Occipital lobe (tissue), 1 donor: ENCODE measurements at regions not wholly inside any gene's neighbourhood (a gene's known extent, or its start where the extent isn't known, plus 50 kb on each side); places are given as distances from the start of the nearest gene placed in this dataset.
"Not testable (repeated sequence)": the region's sequence is repeated elsewhere in the genome, so short reads cannot be mapped to it uniquely, and the experiment has no call there.

Source experiments
- DNase-seq: peaks from one replicate; lab custom pipeline; 2025; lab: John Stamatoyannopoulos, UW

GRCh38 chr7:52779004-52779403 is 256.4 kb upstream of the POM121L12 start:
- DNase-seq, result no peak

- no peak for DNase-seq
Observed at GRCh38 chr7:52777051-52777822, 258.2 kb upstream of the POM121L12 start.

GRCh38 chr7:52775876-52776275 is 259.6 kb upstream of the POM121L12 start:
- DNase-seq, result no peak

GRCh38 chr7:52771177-52771576 is 264.3 kb upstream of the POM121L12 start:
- no peak for DNase-seq

GRCh38 chr7:52764492-52765169 is 270.8 kb upstream of the POM121L12 start:
- DNase-seq, result no peak

GRCh38 chr7:52758356-52758755 is 277.1 kb upstream of the POM121L12 start:
- no peak for DNase-seq

- no peak for DNase-seq
Observed at GRCh38 chr7:52753855-52754254, 281.6 kb upstream of the POM121L12 start.

- DNase-seq, result no peak
Observed at GRCh38 chr7:52752891-52753290, 282.5 kb upstream of the POM121L12 start.

- no peak for DNase-seq
Observed at GRCh38 chr7:52749880-52750279, 285.6 kb upstream of the POM121L12 start.

GRCh38 chr7:52747817-52748216 is 287.6 kb upstream of the POM121L12 start:
- no peak for DNase-seq

- DNase-seq, result no peak
Observed at GRCh38 chr7:52741670-52742290, 293.7 kb upstream of the POM121L12 start.

- no peak for DNase-seq
Observed at GRCh38 chr7:52735656-52736055, 299.8 kb upstream of the POM121L12 start.

- not testable (repeated sequence) for DNase-seq
Observed at GRCh38 chr7:52728683-52729082, 306.8 kb upstream of the POM121L12 start.

- DNase-seq, result no peak
Observed at GRCh38 chr7:52727632-52728031, 307.8 kb upstream of the POM121L12 start.

- no peak for DNase-seq
Observed at GRCh38 chr7:52726986-52727385, 308.4 kb upstream of the POM121L12 start.

- no peak for DNase-seq
Observed at GRCh38 chr7:52726493-52726892, 308.9 kb upstream of the POM121L12 start.

GRCh38 chr7:52723606-52724005 is 311.8 kb upstream of the POM121L12 start:
- no peak for DNase-seq

- no peak for DNase-seq
Observed at GRCh38 chr7:52720856-52721255, 314.6 kb upstream of the POM121L12 start.

- no peak for DNase-seq
Observed at GRCh38 chr7:52719677-52720076, 315.8 kb upstream of the POM121L12 start.

- DNase-seq, result no peak
Observed at GRCh38 chr7:52715701-52716100, 319.7 kb upstream of the POM121L12 start.

- DNase-seq, result no peak
Observed at GRCh38 chr7:52712938-52713337, 322.5 kb upstream of the POM121L12 start.

GRCh38 chr7:52711951-52712350 is 323.5 kb upstream of the POM121L12 start:
- no peak for DNase-seq

- DNase-seq, result no peak
Observed at GRCh38 chr7:52708846-52709245, 326.6 kb upstream of the POM121L12 start.
